T-cell (primary cell): ENCODE measurements at regions not wholly inside any gene's neighbourhood (a gene's known extent, or its start where the extent isn't known, plus 50 kb on each side); places are given as distances from the start of the nearest gene placed in this dataset.
"Not testable (repeated sequence)": the region's sequence is repeated elsewhere in the genome, so short reads cannot be mapped to it uniquely, and the experiment has no call there.

ENCODE experiments used
- ATAC-seq, 4 experiments: fragments of 200-7000 bp in 3 of 4; fragments of 150-1000 bp in 1 of 4; cut with Tn5 transposase; replicated peaks in 1 of 4; 1 replicate in 3 of 4; 2 replicates in 1 of 4; pipeline ENCODE4 v1.10.0; 2021; ENCODE audit warnings: moderate library complexity in 3 of 4, mild to moderate bottlenecking in 2 of 4, moderate number of reproducible peaks in 1 of 4
- CTCF ChIA-PET, 2 donors: fragments of 300-600 bp; sonication (Branson Sonifier 250); formaldehyde crosslinking; loops; one replicate each; lab custom pipeline; 2022; ENCODE audit warnings: antibody characterized with exemption in 2 of 2; lab: Charles Lee
- POLR2A ChIA-PET, 2 donors: fragments of 300-600 bp; sonication (Branson Sonifier 250); formaldehyde crosslinking; loops; one replicate each; lab custom pipeline; 2022; ENCODE audit warnings: antibody characterized with exemption in 2 of 2; lab: Charles Lee
- DNase-seq, 35 experiments: peaks; one replicate each; pipeline versions ENCODE4 v3.0.0 to v3.0.0-alpha.2; 2013 to 2023
- H3K27ac ChIP-seq: one replicate; pipeline ENCODE4 v1.5.1; 2013; ENCODE audit warnings: low read length
- H3K27me3 ChIP-seq, 2 experiments: replicated peaks in 1 of 2; 1 replicate in 1 of 2; 2 replicates in 1 of 2; pipeline versions ENCODE4 v1.6.1 to v1.7.0; 2013; ENCODE audit warnings: low read length in 1 of 2, mixed read lengths in 1 of 2; ENCODE audit not compliant: control insufficient read depth in 2 of 2, insufficient read depth in 2 of 2; ENCODE audit errors: extremely low read depth in 1 of 2
- H3K36me3 ChIP-seq, 2 donors: 1 replicate in 1 of 2; 2 replicates in 1 of 2; pipeline versions ENCODE4 v1.6.1 to v1.7.0; 2013; ENCODE audit warnings: low read length in 1 of 2; ENCODE audit not compliant: control insufficient read depth in 2 of 2, insufficient read depth in 1 of 2; ENCODE audit errors: extremely low read depth in 1 of 2
- H3K4me1 ChIP-seq, 2 experiments: 1 replicate in 1 of 2; 2 replicates in 1 of 2; pipeline versions ENCODE4 v1.6.1 to v1.7.0; 2013; ENCODE audit warnings: low read length in 2 of 2, mixed read lengths in 1 of 2; ENCODE audit not compliant: insufficient read depth in 2 of 2, control insufficient read depth in 1 of 2; ENCODE audit errors: extremely low read depth in 1 of 2
- H3K4me3 ChIP-seq, 2 donors: 1 replicate in 1 of 2; 2 replicates in 1 of 2; pipeline versions ENCODE4 v1.5.1 to v1.7.0; 2013; ENCODE audit warnings: mild to moderate bottlenecking in 2 of 2, low read length in 1 of 2, moderate library complexity in 1 of 2; ENCODE audit not compliant: control insufficient read depth in 1 of 2; ENCODE audit errors: extremely low read depth in 1 of 2
- H3K9me3 ChIP-seq: 2 replicates; pipeline ENCODE4 v1.7.0; 2013
- H3K27ac Mint-ChIP-seq, 2 donors: one replicate each; pipeline ENCODE4 v1.8.0; 2020 to 2021; ENCODE audit warnings: mild to moderate bottlenecking in 2 of 2, mixed read lengths in 2 of 2
- H3K27me3 Mint-ChIP-seq, 2 donors: one replicate each; pipeline ENCODE4 v1.8.0; 2021 to 2022; ENCODE audit warnings: mixed read lengths in 2 of 2
- H3K36me3 Mint-ChIP-seq: one replicate; pipeline ENCODE4 v1.8.0; 2021; ENCODE audit warnings: mixed read lengths
- H3K4me1 Mint-ChIP-seq, 3 donors: one replicate each; pipeline ENCODE4 v1.8.0; 2020 to 2022; ENCODE audit warnings: mixed read lengths in 3 of 3, mild to moderate bottlenecking in 1 of 3
- H3K4me3 Mint-ChIP-seq, 3 donors: one replicate each; pipeline ENCODE4 v1.8.0; 2020 to 2022; ENCODE audit warnings: mild to moderate bottlenecking in 3 of 3, mixed read lengths in 3 of 3, moderate library complexity in 3 of 3
- H3K9me3 Mint-ChIP-seq, 3 donors: one replicate each; pipeline ENCODE4 v1.8.0; 2020 to 2022; ENCODE audit warnings: mixed read lengths in 3 of 3
- WGBS: methylation state at CpG from one replicate; pipeline ENCODE4 v1.1.5; 2013; ENCODE audit warnings: missing lambda C conversion rate; ENCODE audit not compliant: insufficient coverage; 5-methylcytosine and 5-hydroxymethylcytosine counted together

- WGBS: no CpG with 5 or more reads among the region's 1 CpG
Measured at GRCh38 chr4:186832906-186833305, 109.2 kb upstream of the FAT1 start.

GRCh38 chr4:186837463-186837862, 113.8 kb upstream of the FAT1 start:
- H3K36me3 Mint-ChIP-seq, ATAC-seq, H3K9me3 ChIP-seq, H3K36me3 ChIP-seq, CTCF ChIA-PET, POLR2A ChIA-PET, H3K27me3 ChIP-seq, H3K27me3 Mint-ChIP-seq, H3K4me3 ChIP-seq, DNase-seq, H3K27ac ChIP-seq, H3K27ac Mint-ChIP-seq, H3K4me1 Mint-ChIP-seq, H3K4me3 Mint-ChIP-seq, H3K4me1 ChIP-seq: not testable (repeated sequence)
- peaks cover 10 to 16% (median 11%) of the 10 kb centered on the region in 3 donors for H3K9me3 Mint-ChIP-seq
- WGBS: 83% methylated on average over 1 of the region's 3 CpGs

More at GRCh38 chr4:186832906-186833305, 109.2 kb upstream of the FAT1 start:
- ATAC-seq: no peak
- no peak overlapping the region for H3K4me3 ChIP-seq
- H3K27me3 ChIP-seq: no peaks in the 10 kb centered on the region
- Mint-ChIP-seq H3K27ac (no peak overlapping the region), H3K27me3 (no peaks in the 10 kb centered on the region), H3K36me3 (no peaks in the 10 kb centered on the region), H3K4me3 (no peak overlapping the region), H3K9me3 (peaks cover 9 to 32% (median 18%) of the 10 kb centered on the region in 3 donors), H3K4me1 (no peaks in the 10 kb centered on the region)
- DNase-seq: no peak
- ChIA-PET POLR2A (no interaction called here), CTCF (no interaction called here)
- H3K27ac ChIP-seq: no peak overlapping the region
- H3K9me3 ChIP-seq: no peaks in the 10 kb centered on the region
- H3K4me1 ChIP-seq: no peaks in the 10 kb centered on the region
- no peaks in the 10 kb centered on the region for H3K36me3 ChIP-seq

GRCh38 chr4:186838295-186838694, 114.6 kb upstream of the FAT1 start:
- Histone ChIP-seq H3K36me3 (no peaks in the 10 kb centered on the region), H3K27me3 (no peaks in the 10 kb centered on the region), H3K4me3 (no peak overlapping the region), H3K27ac (no peak overlapping the region), H3K9me3 (no peaks in the 10 kb centered on the region), H3K4me1 (no peaks in the 10 kb centered on the region)
- CTCF ChIA-PET: no interaction called here
- peaks cover 7 to 14% (median 8%) of the 10 kb centered on the region in 3 donors for H3K9me3 Mint-ChIP-seq
- no peak overlapping the region for H3K27ac Mint-ChIP-seq
- DNase-seq (no peak), ATAC-seq (no peak)
- H3K4me1 Mint-ChIP-seq: no peaks in the 10 kb centered on the region
- H3K27me3 Mint-ChIP-seq: no peaks in the 10 kb centered on the region
- H3K4me3 Mint-ChIP-seq: no peak overlapping the region
- WGBS: no CpG with 5 or more reads among the region's 2 CpGs
- no peaks in the 10 kb centered on the region for H3K36me3 Mint-ChIP-seq
- POLR2A ChIA-PET: no interaction called here

- Histone ChIP-seq H3K36me3 (no peaks in the 10 kb centered on the region), H3K9me3 (no peaks in the 10 kb centered on the region), H3K4me1 (no peaks in the 10 kb centered on the region), H3K4me3 (no peak overlapping the region), H3K27ac (no peak overlapping the region), H3K27me3 (no peaks in the 10 kb centered on the region)
- Mint-ChIP-seq H3K9me3 (peaks cover 4 to 19% (median 7%) of the 10 kb centered on the region in 3 donors), H3K27me3 (no peaks in the 10 kb centered on the region), H3K4me3 (no peak overlapping the region), H3K4me1 (no peaks in the 10 kb centered on the region), H3K36me3 (no peaks in the 10 kb centered on the region), H3K27ac (no peak overlapping the region)
- WGBS: 89% methylated on average over 5 of the region's 11 CpGs
- DNase-seq: no peak
- ChIA-PET POLR2A (no interaction called here), CTCF (no interaction called here)
- no peak for ATAC-seq
Measured at GRCh38 chr4:186839122-186840037, 115.7 kb upstream of the FAT1 start.

- ChIA-PET CTCF (no interaction called here), POLR2A (no interaction called here)
- Mint-ChIP-seq H3K9me3 (peaks cover 4 to 19% (median 9%) of the 10 kb centered on the region in 3 donors), H3K36me3 (no peaks in the 10 kb centered on the region), H3K4me3 (no peak overlapping the region), H3K27me3 (no peaks in the 10 kb centered on the region), H3K4me1 (no peaks in the 10 kb centered on the region), H3K27ac (no peak overlapping the region)
- H3K4me1 ChIP-seq: no peaks in the 10 kb centered on the region
- H3K4me3 ChIP-seq: no peak overlapping the region
- no peak overlapping the region for H3K27ac ChIP-seq
- ATAC-seq (no peak), DNase-seq (no peak)
- WGBS: 82% methylated on average over 6 of the region's 7 CpGs
- H3K9me3 ChIP-seq: no peaks in the 10 kb centered on the region
- H3K27me3 ChIP-seq: no peaks in the 10 kb centered on the region
- no peaks in the 10 kb centered on the region for H3K36me3 ChIP-seq
Measured at GRCh38 chr4:186840222-186840701, 116.6 kb upstream of the FAT1 start.

- no peaks in the 10 kb centered on the region for H3K4me1 Mint-ChIP-seq
- Histone ChIP-seq H3K4me1 (no peaks in the 10 kb centered on the region), H3K27ac (no peak overlapping the region), H3K27me3 (no peaks in the 10 kb centered on the region), H3K9me3 (no peaks in the 10 kb centered on the region), H3K4me3 (no peak overlapping the region), H3K36me3 (no peaks in the 10 kb centered on the region)
- no peak overlapping the region for H3K4me3 Mint-ChIP-seq
- WGBS: 84% methylated on average over 21 of the region's 21 CpGs
- no peaks in the 10 kb centered on the region for H3K36me3 Mint-ChIP-seq
- no peaks in the 10 kb centered on the region for H3K27me3 Mint-ChIP-seq
- no peak for DNase-seq
- no peak overlapping the region for H3K27ac Mint-ChIP-seq
- ChIA-PET CTCF (no interaction called here), POLR2A (no interaction called here)
- ATAC-seq: no peak
- H3K9me3 Mint-ChIP-seq: peaks cover 4 to 19% (median 9%) of the 10 kb centered on the region in 3 donors
Measured at GRCh38 chr4:186840771-186841301, 117.2 kb upstream of the FAT1 start.
